ENCODE measurements at regions not wholly inside any gene's neighbourhood (a gene's known extent, or its start where the extent isn't known, plus 50 kb on each side); places are given as distances from the start of the nearest gene placed in this dataset.

- H3K4me1 ChIP-seq, result no peaks in the 10 kb centered on the region
- H3K27ac Mint-ChIP-seq (ENCODE audit: unreplicated experiment), result no peak overlapping the region
These were observed 565.3 kb upstream of the ZNF608 start for GRCh38 chr5:125311743-125312142.

DNA sequence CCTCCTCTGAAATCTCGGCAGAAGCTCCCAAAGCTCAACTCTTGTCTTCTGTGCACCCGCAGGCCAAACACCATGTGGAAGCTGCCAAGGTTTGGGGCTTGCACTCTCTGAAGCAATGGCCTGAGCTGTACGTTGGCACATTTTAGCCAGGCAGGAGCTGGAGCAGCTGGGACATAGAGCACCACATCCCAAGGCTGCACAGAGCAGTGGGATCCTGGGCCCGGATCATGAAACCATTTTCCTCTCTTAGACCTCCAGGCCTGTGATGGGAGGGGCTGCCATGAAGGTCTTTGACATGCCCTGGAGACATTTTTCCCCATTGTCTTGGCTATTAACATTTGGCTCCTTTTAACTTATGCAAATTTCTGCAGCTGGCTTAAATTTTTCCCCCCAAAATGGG lies 567.1 kb upstream of the ZNF608 start:
- intact Hi-C loops (cut with micrococcal nuclease; ENCODE audit: unreplicated experiment), result no loop called here
- POLR2A ChIA-PET, result no interaction called here
- no peak for DNase-seq
- CTCF ChIA-PET, result no interaction called here
- Mint-ChIP-seq H3K27ac (ENCODE audit: unreplicated experiment) (no peak overlapping the region), H3K4me3 (ENCODE audit: unreplicated experiment) (no peak overlapping the region), H3K36me3 (ENCODE audit: insufficient read depth, unreplicated experiment) (peaks cover 6% of the 10 kb centered on the region), H3K9me3 (ENCODE audit: unreplicated experiment) (peaks cover 16% of the 10 kb centered on the region), H3K27me3 (ENCODE audit: insufficient read depth, unreplicated experiment) (no peaks in the 10 kb centered on the region), H3K4me1 (ENCODE audit: low read depth, unreplicated experiment) (no peaks in the 10 kb centered on the region)
- no peaks in the 10 kb centered on the region for H3K36me3 ChIP-seq (ENCODE audit: control insufficient read depth, insufficient read depth, low read length)
- no TSS peak for BruUV-seq (replicated peaks)
- H3K27me3 ChIP-seq (replicated peaks; ENCODE audit: control insufficient read depth, insufficient read depth, low read length), result no peaks in the 10 kb centered on the region
- no peaks in the 10 kb centered on the region for H3K4me1 ChIP-seq
- TF ChIP-seq, protein P1, sequence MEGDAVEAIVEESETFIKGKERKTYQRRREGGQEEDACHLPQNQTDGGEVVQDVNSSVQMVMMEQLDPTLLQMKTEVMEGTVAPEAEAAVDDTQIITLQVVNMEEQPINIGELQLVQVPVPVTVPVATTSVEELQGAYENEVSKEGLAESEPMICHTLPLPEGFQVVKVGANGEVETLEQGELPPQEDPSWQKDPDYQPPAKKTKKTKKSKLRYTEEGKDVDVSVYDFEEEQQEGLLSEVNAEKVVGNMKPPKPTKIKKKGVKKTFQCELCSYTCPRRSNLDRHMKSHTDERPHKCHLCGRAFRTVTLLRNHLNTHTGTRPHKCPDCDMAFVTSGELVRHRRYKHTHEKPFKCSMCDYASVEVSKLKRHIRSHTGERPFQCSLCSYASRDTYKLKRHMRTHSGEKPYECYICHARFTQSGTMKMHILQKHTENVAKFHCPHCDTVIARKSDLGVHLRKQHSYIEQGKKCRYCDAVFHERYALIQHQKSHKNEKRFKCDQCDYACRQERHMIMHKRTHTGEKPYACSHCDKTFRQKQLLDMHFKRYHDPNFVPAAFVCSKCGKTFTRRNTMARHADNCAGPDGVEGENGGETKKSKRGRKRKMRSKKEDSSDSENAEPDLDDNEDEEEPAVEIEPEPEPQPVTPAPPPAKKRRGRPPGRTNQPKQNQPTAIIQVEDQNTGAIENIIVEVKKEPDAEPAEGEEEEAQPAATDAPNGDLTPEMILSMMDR (IDR thresholded peaks at IDR 0.05; ENCODE audit: insufficient read depth in 1 of 2, low read depth in 1 of 2, low read length in 1 of 2, severe bottlenecking in 1 of 2, unreplicated experiment in 1 of 2), result no peak
- H3K9me3 ChIP-seq, result no peaks in the 10 kb centered on the region
- H3K4me3 ChIP-seq (ENCODE audit: low read depth, low read length), result no peak overlapping the region

More at GRCh38 chr5:125311743-125312142, 565.3 kb upstream of the ZNF608 start:
- Histone ChIP-seq H3K27me3 (replicated peaks; ENCODE audit: control insufficient read depth, insufficient read depth, low read length) (no peaks in the 10 kb centered on the region), H3K36me3 (ENCODE audit: control insufficient read depth, insufficient read depth, low read length) (no peaks in the 10 kb centered on the region), H3K4me3 (ENCODE audit: low read depth, low read length) (no peak overlapping the region), H3K9me3 (peaks cover 8% of the 10 kb centered on the region; the same call in 1 of the 2 replicates)
- Mint-ChIP-seq H3K27me3 (ENCODE audit: insufficient read depth, unreplicated experiment) (no peaks in the 10 kb centered on the region), H3K36me3 (ENCODE audit: insufficient read depth, unreplicated experiment) (peaks cover 6% of the 10 kb centered on the region), H3K4me1 (ENCODE audit: low read depth, unreplicated experiment) (no peaks in the 10 kb centered on the region), H3K9me3 (ENCODE audit: unreplicated experiment) (peaks cover 27% of the 10 kb centered on the region), H3K4me3 (ENCODE audit: unreplicated experiment) (no peak overlapping the region)
- no peak for DNase-seq
- intact Hi-C loops (cut with micrococcal nuclease; ENCODE audit: unreplicated experiment), result no loop called here
- ChIA-PET POLR2A (no interaction called here), CTCF (no interaction called here)
- no TSS peak for BruUV-seq (replicated peaks)
- TF ChIP-seq, protein P1 (IDR thresholded peaks at IDR 0.05; ENCODE audit: insufficient read depth in 1 of 2, low read depth in 1 of 2, low read length in 1 of 2, severe bottlenecking in 1 of 2, unreplicated experiment in 1 of 2), result no peak

DNA sequence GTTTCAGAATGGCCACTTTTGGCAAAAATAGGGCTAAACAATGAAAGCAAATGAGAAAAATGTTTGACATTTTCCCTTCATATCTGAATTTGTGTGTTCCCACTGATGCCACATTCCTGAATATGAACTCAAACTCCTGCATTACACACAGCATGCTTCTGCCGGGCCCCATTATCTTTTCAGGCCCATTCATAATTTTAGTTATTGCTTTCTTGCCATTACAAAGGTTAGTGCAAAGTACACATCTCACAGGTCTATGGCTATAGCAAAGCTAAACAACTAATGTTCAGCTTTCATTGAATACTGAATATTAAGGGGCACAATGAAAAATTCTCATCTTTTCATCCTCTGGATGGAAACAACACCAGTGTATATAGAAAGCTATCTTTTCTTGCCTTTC lies 568.9 kb upstream of the ZNF608 start:
- no peak overlapping the region for H3K4me3 ChIP-seq (ENCODE audit: low read depth, low read length)
- no peaks in the 10 kb centered on the region for H3K9me3 ChIP-seq
- no peak overlapping the region for H3K4me3 Mint-ChIP-seq (ENCODE audit: unreplicated experiment)
- DNase-seq, result no peak
- H3K27ac Mint-ChIP-seq (ENCODE audit: unreplicated experiment), result no peak overlapping the region
- H3K27me3 Mint-ChIP-seq (ENCODE audit: insufficient read depth, unreplicated experiment), result no peaks in the 10 kb centered on the region
- no peaks in the 10 kb centered on the region for H3K36me3 ChIP-seq (ENCODE audit: control insufficient read depth, insufficient read depth, low read length)
- H3K36me3 Mint-ChIP-seq (ENCODE audit: insufficient read depth, unreplicated experiment), result peaks cover 6% of the 10 kb centered on the region
- H3K27me3 ChIP-seq (replicated peaks; ENCODE audit: control insufficient read depth, insufficient read depth, low read length), result no peaks in the 10 kb centered on the region
- POLR2A ChIA-PET, result no interaction called here
- no peaks in the 10 kb centered on the region for H3K4me1 ChIP-seq
- CTCF ChIA-PET, result no interaction called here
- peaks cover 23% of the 10 kb centered on the region for H3K9me3 Mint-ChIP-seq (ENCODE audit: unreplicated experiment)
- BruUV-seq (replicated peaks), result no TSS peak
- TF ChIP-seq, protein P1 (IDR thresholded peaks at IDR 0.05; ENCODE audit: insufficient read depth in 1 of 2, low read depth in 1 of 2, low read length in 1 of 2, severe bottlenecking in 1 of 2, unreplicated experiment in 1 of 2), result no peak
- intact Hi-C loops (cut with micrococcal nuclease; ENCODE audit: unreplicated experiment), result no loop called here
- H3K4me1 Mint-ChIP-seq (ENCODE audit: low read depth, unreplicated experiment), result peaks cover 6% of the 10 kb centered on the region
